ENCODE measurements at regions not wholly inside any gene's neighbourhood (a gene's known extent, or its start where the extent isn't known, plus 50 kb on each side); places are given as distances from the start of the nearest gene placed in this dataset.

DNA sequence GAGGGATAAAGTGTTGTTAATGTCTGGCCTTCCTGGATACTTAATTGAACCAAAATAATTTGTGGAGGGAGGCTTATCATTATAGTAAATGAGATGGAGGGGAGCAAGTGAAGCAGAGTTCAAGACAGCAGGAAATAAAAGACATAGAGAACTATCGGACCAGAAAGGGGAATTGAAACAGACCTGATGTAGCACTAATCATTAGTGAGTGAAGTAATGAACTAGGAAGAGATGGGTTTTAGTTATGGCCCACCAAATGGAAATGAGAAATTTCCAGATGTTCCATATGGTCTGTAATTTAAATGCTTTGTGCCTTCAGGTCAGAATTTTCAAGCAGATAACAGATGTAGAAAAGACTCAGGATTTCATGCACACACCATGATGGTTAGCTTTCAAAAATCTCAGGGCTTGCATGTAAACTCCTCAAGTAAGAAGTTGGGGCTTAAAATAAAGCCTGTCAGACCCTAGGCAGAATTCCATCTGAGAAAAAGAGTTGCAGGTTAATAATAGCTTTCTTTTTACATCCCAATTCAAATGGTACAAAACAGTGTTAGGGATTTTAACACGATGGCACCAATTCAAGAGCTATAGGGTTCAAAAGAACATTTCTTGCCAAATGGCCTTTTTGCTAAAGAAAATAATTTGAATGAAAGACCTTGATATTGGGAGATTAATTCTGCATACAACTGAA is 355.8 kb downstream of the FSCB start:
- H3K4me3 ChIP-seq (ENCODE audit: low read depth, low read length) = no peak overlapping the region
- DNase-seq (ENCODE audit: low read depth) = no peak
- TF ChIP-seq MYC (IDR thresholded peaks at IDR 0.05; ENCODE audit: low read depth, low read length) = no peak
- TF ChIP-seq POLR2A (IDR thresholded peaks at IDR 0.05; ENCODE audit: extremely low read depth, insufficient read length) = no peak
- TF ChIP-seq, protein P1, sequence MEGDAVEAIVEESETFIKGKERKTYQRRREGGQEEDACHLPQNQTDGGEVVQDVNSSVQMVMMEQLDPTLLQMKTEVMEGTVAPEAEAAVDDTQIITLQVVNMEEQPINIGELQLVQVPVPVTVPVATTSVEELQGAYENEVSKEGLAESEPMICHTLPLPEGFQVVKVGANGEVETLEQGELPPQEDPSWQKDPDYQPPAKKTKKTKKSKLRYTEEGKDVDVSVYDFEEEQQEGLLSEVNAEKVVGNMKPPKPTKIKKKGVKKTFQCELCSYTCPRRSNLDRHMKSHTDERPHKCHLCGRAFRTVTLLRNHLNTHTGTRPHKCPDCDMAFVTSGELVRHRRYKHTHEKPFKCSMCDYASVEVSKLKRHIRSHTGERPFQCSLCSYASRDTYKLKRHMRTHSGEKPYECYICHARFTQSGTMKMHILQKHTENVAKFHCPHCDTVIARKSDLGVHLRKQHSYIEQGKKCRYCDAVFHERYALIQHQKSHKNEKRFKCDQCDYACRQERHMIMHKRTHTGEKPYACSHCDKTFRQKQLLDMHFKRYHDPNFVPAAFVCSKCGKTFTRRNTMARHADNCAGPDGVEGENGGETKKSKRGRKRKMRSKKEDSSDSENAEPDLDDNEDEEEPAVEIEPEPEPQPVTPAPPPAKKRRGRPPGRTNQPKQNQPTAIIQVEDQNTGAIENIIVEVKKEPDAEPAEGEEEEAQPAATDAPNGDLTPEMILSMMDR (IDR thresholded peaks at IDR 0.05; ENCODE audit: low read depth, low read length) = no peak
- TF ChIP-seq, protein P2, sequence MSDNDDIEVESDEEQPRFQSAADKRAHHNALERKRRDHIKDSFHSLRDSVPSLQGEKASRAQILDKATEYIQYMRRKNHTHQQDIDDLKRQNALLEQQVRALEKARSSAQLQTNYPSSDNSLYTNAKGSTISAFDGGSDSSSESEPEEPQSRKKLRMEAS (IDR thresholded peaks at IDR 0.05; ENCODE audit: low read depth, low read length) = no peak

DNA sequence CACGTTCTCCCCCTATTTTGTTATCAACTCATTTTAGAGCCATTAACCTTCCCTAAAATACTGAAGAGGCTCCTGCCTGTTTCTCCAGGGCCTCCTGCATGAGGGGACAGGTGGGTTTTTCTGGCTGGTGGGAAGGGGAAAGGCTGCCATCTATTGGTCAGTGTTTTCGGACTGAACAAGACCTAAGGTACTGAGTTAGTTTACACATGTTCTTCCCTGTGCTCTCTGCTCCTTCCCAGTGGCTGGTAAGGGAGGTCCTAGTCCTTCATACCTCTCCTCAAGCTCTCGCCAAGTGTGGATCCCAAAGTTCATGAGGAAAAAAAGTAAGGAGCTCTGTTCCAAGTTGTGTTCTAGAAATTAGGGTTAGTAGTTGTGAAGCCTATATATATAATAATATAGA is 357.5 kb downstream of the FSCB start:
- TF ChIP-seq, protein P1 (IDR thresholded peaks at IDR 0.05; ENCODE audit: low read depth, low read length) = peak; percentile 46
- TF ChIP-seq, protein P2 (IDR thresholded peaks at IDR 0.05; ENCODE audit: low read depth, low read length) = no peak
- TF ChIP-seq POLR2A (IDR thresholded peaks at IDR 0.05; ENCODE audit: extremely low read depth, insufficient read length) = no peak
- no peak for TF ChIP-seq MYC (IDR thresholded peaks at IDR 0.05; ENCODE audit: low read depth, low read length)
- no peak overlapping the region for H3K4me3 ChIP-seq (ENCODE audit: low read depth, low read length)
- peak; percentile 49 for DNase-seq (ENCODE audit: low read depth)

DNA sequence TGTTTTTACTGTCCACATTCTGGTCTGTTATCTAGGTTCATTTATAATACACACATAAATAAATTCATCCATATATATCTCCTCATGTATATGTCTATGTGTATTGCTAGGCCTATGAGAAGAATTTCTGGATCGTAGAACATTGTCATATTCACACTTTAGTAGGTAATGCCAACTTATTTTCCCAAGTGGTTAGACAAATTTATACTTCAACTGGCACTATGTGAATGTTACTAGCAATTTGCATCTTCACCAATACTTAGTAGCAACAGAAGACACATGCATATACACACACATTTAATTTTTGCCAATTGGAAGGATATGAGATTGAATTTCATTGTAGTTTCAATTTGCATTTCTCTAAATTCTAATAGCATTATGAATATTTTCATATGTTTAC is 365.1 kb downstream of the FSCB start:
- TF ChIP-seq, protein P1 (IDR thresholded peaks at IDR 0.05; ENCODE audit: low read depth, low read length) = no peak
- TF ChIP-seq POLR2A (IDR thresholded peaks at IDR 0.05; ENCODE audit: extremely low read depth, insufficient read length) = no peak
- no peak for TF ChIP-seq MYC (IDR thresholded peaks at IDR 0.05; ENCODE audit: low read depth, low read length)
- TF ChIP-seq, protein P2 (IDR thresholded peaks at IDR 0.05; ENCODE audit: low read depth, low read length) = no peak
- H3K4me3 ChIP-seq (ENCODE audit: low read depth, low read length) = no peak overlapping the region
- DNase-seq (ENCODE audit: low read depth) = no peak

DNA sequence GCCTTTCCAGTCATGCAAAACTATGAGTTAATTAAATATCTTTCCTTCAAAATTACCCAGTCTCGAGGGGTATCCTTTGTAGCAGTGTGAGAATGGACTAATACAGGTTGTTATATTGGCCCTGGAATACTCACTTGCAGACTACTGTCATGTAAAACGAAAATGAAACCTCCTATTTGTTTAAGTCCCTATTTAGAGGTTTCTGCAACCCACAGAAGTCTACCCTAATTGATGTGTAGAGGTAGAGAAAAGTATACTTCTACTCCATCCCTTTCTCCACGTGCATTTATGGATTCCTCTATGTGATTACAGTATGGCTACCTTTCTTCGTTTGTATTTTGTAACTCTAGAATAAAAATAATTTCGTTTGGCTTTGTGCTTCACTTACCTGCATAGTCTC is 371.1 kb downstream of the FSCB start:
- no peak overlapping the region for H3K4me3 ChIP-seq (ENCODE audit: low read depth, low read length)
- TF ChIP-seq, protein P1 (IDR thresholded peaks at IDR 0.05; ENCODE audit: low read depth, low read length) = no peak
- TF ChIP-seq POLR2A (IDR thresholded peaks at IDR 0.05; ENCODE audit: extremely low read depth, insufficient read length) (no peak), MYC (IDR thresholded peaks at IDR 0.05; ENCODE audit: low read depth, low read length) (no peak)
- no peak for DNase-seq (ENCODE audit: low read depth)

DNA sequence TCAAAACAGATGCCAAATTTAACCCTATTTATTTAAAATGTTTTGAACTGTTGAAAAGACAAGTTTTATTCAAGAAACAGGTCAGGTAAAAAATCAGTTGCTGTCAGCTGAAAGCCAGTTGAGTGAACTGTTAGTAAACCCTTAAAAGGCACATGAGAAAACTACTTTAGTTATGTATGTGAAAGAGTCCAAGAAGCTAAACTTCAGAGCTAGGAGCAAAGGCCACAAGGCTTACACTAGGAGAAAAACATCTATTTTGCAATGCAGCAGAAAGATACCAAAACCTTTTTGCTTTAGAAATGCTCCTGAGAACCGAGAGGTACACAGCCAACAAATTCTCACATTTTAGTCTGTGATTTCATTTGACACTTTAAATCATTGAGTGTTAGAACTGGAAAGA is 375.2 kb downstream of the FSCB start:
- no peak for TF ChIP-seq MYC (IDR thresholded peaks at IDR 0.05; ENCODE audit: low read depth, low read length)
- TF ChIP-seq POLR2A (IDR thresholded peaks at IDR 0.05; ENCODE audit: extremely low read depth, insufficient read length) = no peak
- TF ChIP-seq, protein P1 (IDR thresholded peaks at IDR 0.05; ENCODE audit: low read depth, low read length) = no peak
- TF ChIP-seq, protein P2 (IDR thresholded peaks at IDR 0.05; ENCODE audit: low read depth, low read length) = no peak
- DNase-seq (ENCODE audit: low read depth) = no peak
- H3K4me3 ChIP-seq (ENCODE audit: low read depth, low read length) = no peak overlapping the region

Data from NB4 (cell line).